ENCODE measurements at regions not wholly inside any gene's neighbourhood (a gene's known extent, or its start where the extent isn't known, plus 50 kb on each side); places are given as distances from the start of the nearest gene placed in this dataset.

DNA sequence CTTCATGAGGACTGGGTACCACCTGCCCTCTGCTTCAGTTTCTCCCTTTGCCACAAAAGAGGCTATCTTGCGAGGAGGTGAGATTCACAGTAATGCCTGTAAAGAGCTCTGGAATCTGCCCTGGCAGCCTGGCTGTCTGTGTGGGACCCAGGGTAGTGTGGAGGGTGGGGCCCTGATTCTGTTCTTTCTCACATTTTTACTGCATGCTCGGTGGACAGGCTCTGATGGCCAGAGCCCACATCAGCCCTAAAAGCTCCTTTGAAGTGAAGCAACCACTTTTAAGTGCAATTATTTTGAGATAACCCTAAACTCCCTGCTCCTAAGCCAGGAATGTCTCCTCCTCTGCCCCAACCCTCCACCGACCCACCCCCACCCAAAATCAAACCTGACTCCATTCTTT lies 92.1 kb upstream of the PODXL start:
- Histone ChIP-seq H3K9ac (ENCODE audit: low read length) (no peak overlapping the region), H3K4me2 (ENCODE audit: low read length) (no peak overlapping the region)

DNA sequence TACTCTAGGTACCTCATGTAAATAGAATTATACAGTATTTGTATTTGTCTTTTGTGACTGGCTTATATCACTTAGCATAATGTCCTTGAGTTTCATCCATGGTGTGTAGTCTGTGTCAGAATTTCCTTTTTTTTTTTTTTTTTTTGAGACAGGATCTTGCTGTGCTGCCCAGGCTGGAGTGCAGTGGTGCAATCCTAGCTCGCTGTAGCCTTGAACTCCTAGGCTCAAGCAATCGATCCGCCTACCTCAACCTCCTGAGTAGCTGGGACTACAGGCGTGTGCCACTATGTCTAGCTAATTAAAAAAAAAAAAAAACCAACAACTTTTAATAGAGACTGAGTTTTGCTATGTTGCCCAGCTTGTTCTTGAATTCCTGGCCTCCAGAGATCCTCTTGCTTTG lies 89.8 kb upstream of the PODXL start:
- H3K27me3 Mint-ChIP-seq (ENCODE audit: low read depth, unreplicated experiment), result peaks cover 11% of the 10 kb centered on the region
- no peak overlapping the region for H3K27ac Mint-ChIP-seq (ENCODE audit: unreplicated experiment)
- Histone ChIP-seq H2AFZ (ENCODE audit: low read depth, low read length) (no peak overlapping the region), H4K20me1 (ENCODE audit: insufficient read depth, low read length) (no peaks in the 10 kb centered on the region), H3K4me2 (ENCODE audit: low read length) (no peak overlapping the region), H3K9me3 (ENCODE audit: insufficient read depth, low read depth, low read length) (no peaks in the 10 kb centered on the region), H3K9ac (ENCODE audit: low read length) (no peak overlapping the region), H3K79me2 (ENCODE audit: insufficient read depth, low read length) (no peaks in the 10 kb centered on the region), H3K27ac (ENCODE audit: low read depth, low read length) (no peak overlapping the region), H3K27me3 (ENCODE audit: insufficient read depth, low read length) (no peaks in the 10 kb centered on the region), H3K4me3 (ENCODE audit: insufficient read depth, low read depth, low read length) (no peak overlapping the region), H3K4me1 (ENCODE audit: insufficient read depth, low read length) (no peaks in the 10 kb centered on the region), H3K36me3 (ENCODE audit: insufficient read depth, low read length) (no peaks in the 10 kb centered on the region)
- H3K36me3 Mint-ChIP-seq (ENCODE audit: low read depth, unreplicated experiment), result no peaks in the 10 kb centered on the region
- TF ChIP-seq, protein P1, sequence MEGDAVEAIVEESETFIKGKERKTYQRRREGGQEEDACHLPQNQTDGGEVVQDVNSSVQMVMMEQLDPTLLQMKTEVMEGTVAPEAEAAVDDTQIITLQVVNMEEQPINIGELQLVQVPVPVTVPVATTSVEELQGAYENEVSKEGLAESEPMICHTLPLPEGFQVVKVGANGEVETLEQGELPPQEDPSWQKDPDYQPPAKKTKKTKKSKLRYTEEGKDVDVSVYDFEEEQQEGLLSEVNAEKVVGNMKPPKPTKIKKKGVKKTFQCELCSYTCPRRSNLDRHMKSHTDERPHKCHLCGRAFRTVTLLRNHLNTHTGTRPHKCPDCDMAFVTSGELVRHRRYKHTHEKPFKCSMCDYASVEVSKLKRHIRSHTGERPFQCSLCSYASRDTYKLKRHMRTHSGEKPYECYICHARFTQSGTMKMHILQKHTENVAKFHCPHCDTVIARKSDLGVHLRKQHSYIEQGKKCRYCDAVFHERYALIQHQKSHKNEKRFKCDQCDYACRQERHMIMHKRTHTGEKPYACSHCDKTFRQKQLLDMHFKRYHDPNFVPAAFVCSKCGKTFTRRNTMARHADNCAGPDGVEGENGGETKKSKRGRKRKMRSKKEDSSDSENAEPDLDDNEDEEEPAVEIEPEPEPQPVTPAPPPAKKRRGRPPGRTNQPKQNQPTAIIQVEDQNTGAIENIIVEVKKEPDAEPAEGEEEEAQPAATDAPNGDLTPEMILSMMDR (IDR thresholded peaks at IDR 0.05; ENCODE audit: insufficient read depth, low read depth, low read length), result no peak
- TF ChIP-seq EZH2 (IDR thresholded peaks at IDR 0.05; ENCODE audit: insufficient read depth, low read length), result no peak
- no peak for DNase-seq (ENCODE audit: low read depth)
- H3K4me3 Mint-ChIP-seq (ENCODE audit: unreplicated experiment), result no peak overlapping the region
- H3K9me3 Mint-ChIP-seq (ENCODE audit: unreplicated experiment), result no peaks in the 10 kb centered on the region
- H3K4me1 Mint-ChIP-seq (ENCODE audit: low read depth, unreplicated experiment), result peaks cover 7% of the 10 kb centered on the region
- no peak for FAIRE-seq

More for the DNA sequence above, 92.1 kb upstream of the PODXL start:
- Histone ChIP-seq H3K9me3 (ENCODE audit: insufficient read depth, low read depth, low read length) (no peaks in the 10 kb centered on the region), H3K4me3 (ENCODE audit: insufficient read depth, low read depth, low read length) (no peak overlapping the region), H4K20me1 (ENCODE audit: insufficient read depth, low read length) (no peaks in the 10 kb centered on the region), H3K79me2 (ENCODE audit: insufficient read depth, low read length) (no peaks in the 10 kb centered on the region), H2AFZ (ENCODE audit: low read depth, low read length) (no peak overlapping the region), H3K27ac (ENCODE audit: low read depth, low read length) (no peak overlapping the region), H3K4me1 (ENCODE audit: insufficient read depth, low read length) (peaks cover 3% of the 10 kb centered on the region), H3K27me3 (ENCODE audit: insufficient read depth, low read length) (no peaks in the 10 kb centered on the region), H3K36me3 (ENCODE audit: insufficient read depth, low read length) (no peaks in the 10 kb centered on the region)
- TF ChIP-seq EZH2 (IDR thresholded peaks at IDR 0.05; ENCODE audit: insufficient read depth, low read length), result no peak
- TF ChIP-seq, protein P1 (IDR thresholded peaks at IDR 0.05; ENCODE audit: insufficient read depth, low read depth, low read length), result no peak
- Mint-ChIP-seq H3K27ac (ENCODE audit: unreplicated experiment) (no peak overlapping the region), H3K4me1 (ENCODE audit: low read depth, unreplicated experiment) (peaks cover 2% of the 10 kb centered on the region), H3K36me3 (ENCODE audit: low read depth, unreplicated experiment) (no peaks in the 10 kb centered on the region), H3K4me3 (ENCODE audit: unreplicated experiment) (no peak overlapping the region), H3K27me3 (ENCODE audit: low read depth, unreplicated experiment) (no peaks in the 10 kb centered on the region), H3K9me3 (ENCODE audit: unreplicated experiment) (no peaks in the 10 kb centered on the region)
- no peak for DNase-seq (ENCODE audit: low read depth)
- FAIRE-seq, result no peak

DNA sequence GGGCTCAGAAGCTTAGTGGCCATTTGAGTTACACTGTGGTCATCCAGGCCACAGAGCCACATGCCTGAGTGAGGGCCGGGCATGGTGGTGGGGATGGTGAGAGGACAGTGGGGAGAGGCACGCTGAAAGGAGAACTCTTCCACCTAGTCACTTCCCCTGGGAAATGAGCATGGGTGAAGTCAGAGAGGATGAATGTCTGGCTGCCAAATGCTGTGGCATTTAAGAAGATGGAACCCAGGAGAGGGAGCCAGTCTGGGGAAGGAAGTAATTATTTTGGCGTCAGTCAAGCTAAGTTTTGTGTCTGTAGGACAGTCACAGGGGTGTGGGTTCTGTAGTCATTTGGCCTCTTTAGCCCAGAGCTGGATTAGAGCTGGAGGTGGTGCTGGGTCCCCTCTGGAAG lies 86.0 kb upstream of the PODXL start:
- Mint-ChIP-seq H3K27me3 (ENCODE audit: low read depth, unreplicated experiment) (peaks cover 22% of the 10 kb centered on the region), H3K4me3 (ENCODE audit: unreplicated experiment) (no peak overlapping the region), H3K4me1 (ENCODE audit: low read depth, unreplicated experiment) (peaks cover 10% of the 10 kb centered on the region), H3K36me3 (ENCODE audit: low read depth, unreplicated experiment) (no peaks in the 10 kb centered on the region), H3K9me3 (ENCODE audit: unreplicated experiment) (no peaks in the 10 kb centered on the region), H3K27ac (ENCODE audit: unreplicated experiment) (no peak overlapping the region)
- TF ChIP-seq, protein P1 (IDR thresholded peaks at IDR 0.05; ENCODE audit: insufficient read depth, low read depth, low read length), result no peak
- TF ChIP-seq EZH2 (IDR thresholded peaks at IDR 0.05; ENCODE audit: insufficient read depth, low read length), result no peak
- H3K4me1 ChIP-seq (ENCODE audit: insufficient read depth, low read length), result no peaks in the 10 kb centered on the region
- FAIRE-seq (no peak), DNase-seq (ENCODE audit: low read depth) (no peak)
- no peaks in the 10 kb centered on the region for H3K79me2 ChIP-seq (ENCODE audit: insufficient read depth, low read length)
- no peak overlapping the region for H2AFZ ChIP-seq (ENCODE audit: low read depth, low read length)
- H3K27ac ChIP-seq (ENCODE audit: low read depth, low read length), result no peak overlapping the region
- no peak overlapping the region for H3K4me2 ChIP-seq (ENCODE audit: low read length)
- no peaks in the 10 kb centered on the region for H3K27me3 ChIP-seq (ENCODE audit: insufficient read depth, low read length)
- H3K4me3 ChIP-seq (ENCODE audit: insufficient read depth, low read depth, low read length), result no peak overlapping the region
- no peaks in the 10 kb centered on the region for H4K20me1 ChIP-seq (ENCODE audit: insufficient read depth, low read length)
- no peaks in the 10 kb centered on the region for H3K36me3 ChIP-seq (ENCODE audit: insufficient read depth, low read length)
- H3K9me3 ChIP-seq (ENCODE audit: insufficient read depth, low read depth, low read length), result no peaks in the 10 kb centered on the region
- H3K9ac ChIP-seq (ENCODE audit: low read length), result no peak overlapping the region

Measured in astrocyte (in vitro differentiated cells and primary cell).